ENCODE measurements at regions not wholly inside any gene's neighbourhood (a gene's known extent, or its start where the extent isn't known, plus 50 kb on each side); places are given as distances from the start of the nearest gene placed in this dataset.

- H3K9me2 ChIP-seq (ENCODE audit: insufficient read depth), result no peaks in the 10 kb centered on the region
- BruUV-seq (replicated peaks), result no TSS peak
- no peaks in the 10 kb centered on the region for H3K36me3 ChIP-seq (ENCODE audit: control insufficient read depth in 1 of 2, insufficient read depth in 2 of 2, low read length in 2 of 2)
- TF ChIP-seq SP1 (IDR thresholded peaks at IDR 0.05; ENCODE audit: low read depth) (no peak), JUND (IDR thresholded peaks at IDR 0.05) (no peak), RAD21 (IDR thresholded peaks at IDR 0.05; ENCODE audit: low read depth) (no peak), POLR2AphosphoS5 (IDR thresholded peaks at IDR 0.05; ENCODE audit: low read depth, low read length) (no peak), SIN3A (IDR thresholded peaks at IDR 0.05; ENCODE audit: low read depth) (no peak), ZBTB33 (IDR thresholded peaks at IDR 0.05; ENCODE audit: extremely low read depth, insufficient replicate concordance, low read length) (no peak), EZH2 (IDR thresholded peaks at IDR 0.05) (no peak), FOSL1 (IDR thresholded peaks at IDR 0.05; ENCODE audit: low read depth) (no peak)
- RAD21 ChIA-PET (ENCODE audit: low non-redundant PET in 1 of 2, low total read pairs in 2 of 2, uncharacterized antibody in 2 of 2, unreplicated experiment in 2 of 2), result no interaction called here
- H3K4me3 ChIP-seq (replicated peaks in 1 of 2; ENCODE audit: low read depth in 1 of 2, low read length in 2 of 2), result no peak overlapping the region
- peaks cover 0 to 3% of the 10 kb centered on the region in 2 experiments; a peak in 1 of 4 replicates for H3K9me3 ChIP-seq (ENCODE audit: control insufficient read depth in 1 of 2, insufficient read depth in 1 of 2, low read depth in 1 of 2, low read length in 2 of 2)
- no peaks in the 10 kb centered on the region for H4K20me1 ChIP-seq (ENCODE audit: insufficient read depth)
- ATAC-seq (no peak), DNase-seq (ENCODE audit: low read depth, low spot score) (no peak)
- no peak overlapping the region for H3K9ac ChIP-seq (ENCODE audit: low read length)
- no peak overlapping the region for H3K4me2 ChIP-seq (ENCODE audit: low read length)
- no peaks in the 10 kb centered on the region for H3K27me3 ChIP-seq (ENCODE audit: insufficient read depth, low read length)
- no peaks in the 10 kb centered on the region for H3K4me1 ChIP-seq (ENCODE audit: control insufficient read depth in 1 of 2, insufficient read depth in 2 of 2, low read length in 2 of 2)
- H3K79me2 ChIP-seq (ENCODE audit: insufficient read depth, low read length), result no peaks in the 10 kb centered on the region
- H3K27ac ChIP-seq (ENCODE audit: low read depth, low read length), result no peak overlapping the region
- CTCF ChIA-PET, result no interaction called here
- POLR2A ChIA-PET, result no interaction called here
- intact Hi-C loops (cut with micrococcal nuclease), result no loop called here
- no peak overlapping the region for H2AFZ ChIP-seq (ENCODE audit: low read depth, low read length, poor library complexity, severe bottlenecking)
Observed at GRCh38 chr6:106770663-106771062, 141.3 kb downstream of the QRSL1 start.

- no peaks in the 10 kb centered on the region for H3K36me3 ChIP-seq (ENCODE audit: control insufficient read depth in 1 of 2, insufficient read depth in 2 of 2, low read length in 2 of 2)
- CTCF ChIA-PET, result no interaction called here
Observed at GRCh38 chr6:106770081-106770480, 140.7 kb downstream of the QRSL1 start.

More at GRCh38 chr6:106770081-106770480, 140.7 kb downstream of the QRSL1 start:
- Histone ChIP-seq H3K9me3 (ENCODE audit: control insufficient read depth in 1 of 2, insufficient read depth in 1 of 2, low read depth in 1 of 2, low read length in 2 of 2) (peaks cover 0 to 3% of the 10 kb centered on the region in 2 experiments; a peak in 1 of 4 replicates), H3K4me1 (ENCODE audit: control insufficient read depth in 1 of 2, insufficient read depth in 2 of 2, low read length in 2 of 2) (no peaks in the 10 kb centered on the region), H3K4me2 (ENCODE audit: low read length) (no peak overlapping the region), H3K79me2 (ENCODE audit: insufficient read depth, low read length) (no peaks in the 10 kb centered on the region), H4K20me1 (ENCODE audit: insufficient read depth) (no peaks in the 10 kb centered on the region), H3K9me2 (ENCODE audit: insufficient read depth) (no peaks in the 10 kb centered on the region), H3K27ac (ENCODE audit: low read depth, low read length) (no peak overlapping the region), H2AFZ (ENCODE audit: low read depth, low read length, poor library complexity, severe bottlenecking) (no peak overlapping the region), H3K4me3 (replicated peaks in 1 of 2; ENCODE audit: low read depth in 1 of 2, low read length in 2 of 2) (no peak overlapping the region), H3K9ac (ENCODE audit: low read length) (no peak overlapping the region), H3K27me3 (ENCODE audit: insufficient read depth, low read length) (no peaks in the 10 kb centered on the region)
- ATAC-seq, result no peak
- RAD21 ChIA-PET (ENCODE audit: low non-redundant PET in 1 of 2, low total read pairs in 2 of 2, uncharacterized antibody in 2 of 2, unreplicated experiment in 2 of 2), result no interaction called here
- no TSS peak for BruUV-seq (replicated peaks)
- no peak for DNase-seq (ENCODE audit: low read depth, low spot score)
- TF ChIP-seq ELF1 (IDR thresholded peaks at IDR 0.05; ENCODE audit: borderline replicate concordance, low read depth) (no peak), JUND (IDR thresholded peaks at IDR 0.05) (no peak), EZH2phosphoT487 (IDR thresholded peaks at IDR 0.05; ENCODE audit: borderline replicate concordance) (no peak)
- POLR2A ChIA-PET, result no interaction called here
- intact Hi-C loops (cut with micrococcal nuclease), result no loop called here
